GM12864 (cell line): ENCODE measurements at regions not wholly inside any gene's neighbourhood (a gene's known extent, or its start where the extent isn't known, plus 50 kb on each side); places are given as distances from the start of the nearest gene placed in this dataset.

Source experiments
- DNase-seq: peaks from one replicate; pipeline ENCODE4 v3.0.0-alpha.2; 2011; ENCODE audit warnings: low read depth
- H3K4me3 ChIP-seq: 2 replicates; pipeline ENCODE4 v1.5.1; 2011; ENCODE audit warnings: mild to moderate bottlenecking, low read depth, low read length, control low read depth
- CTCF ChIP-seq: IDR thresholded peaks from 2 replicates; pipeline ENCODE4 v1.5.1; 2011; ENCODE audit warnings: low read depth, mild to moderate bottlenecking, moderate library complexity, low read length, control low read depth, inconsistent platforms; ENCODE audit errors: missing control alignments

- no peak for DNase-seq
- no peak overlapping the region for H3K4me3 ChIP-seq
- TF ChIP-seq CTCF: no peak
Measured at GRCh38 chr6:26164120-26164505, 76.9 kb downstream of the HFE start.

DNA sequence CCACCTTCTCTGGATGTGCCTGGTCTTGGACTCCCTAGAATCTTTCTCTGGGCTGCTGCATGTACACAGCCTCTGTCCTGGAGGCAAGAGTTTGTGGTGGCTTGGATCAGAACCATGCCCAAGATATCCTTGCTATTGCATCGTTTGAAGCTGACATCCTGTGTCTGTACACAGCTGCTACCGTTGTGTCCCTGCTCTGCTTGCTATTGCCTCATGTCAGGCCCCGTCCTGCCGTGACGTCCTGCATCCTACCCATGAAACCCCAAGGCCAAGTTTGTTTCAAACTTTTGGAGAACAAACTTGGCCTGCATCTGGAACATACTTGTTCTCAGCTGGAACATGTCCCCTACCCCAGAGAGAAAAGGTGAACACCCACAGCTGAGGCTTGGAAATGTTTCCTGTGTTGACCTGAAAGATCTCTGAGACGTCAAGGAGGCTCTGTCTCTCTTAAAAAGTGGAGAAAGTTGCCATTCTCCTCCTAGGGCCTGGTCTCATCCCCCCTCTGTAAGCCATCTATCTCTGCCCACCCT lies 78.1 kb downstream of the HFE start:
- no peak overlapping the region for H3K4me3 ChIP-seq
- no peak for DNase-seq
- no peak for TF ChIP-seq CTCF

DNA sequence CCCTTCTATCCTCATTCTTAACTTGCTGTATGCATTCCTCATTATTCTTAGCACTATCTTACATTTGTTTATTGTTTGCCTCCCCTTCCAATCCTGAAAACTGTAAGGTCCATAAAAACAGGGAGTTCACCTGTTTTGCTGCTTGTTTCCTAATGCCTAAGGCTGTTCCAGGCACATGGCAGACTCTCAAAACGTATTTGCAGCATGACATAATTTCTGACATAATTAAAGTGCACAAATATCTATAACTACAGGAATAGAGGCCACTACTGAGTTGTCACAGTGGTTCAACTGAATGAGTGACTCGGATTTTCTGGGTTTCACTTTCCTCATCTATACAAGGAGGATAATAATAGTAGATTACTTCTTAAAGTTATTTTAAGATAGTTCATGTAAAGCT lies 83.0 kb downstream of the HFE start:
- DNase-seq: no peak
- peak overlapping the region; percentile 40 for H3K4me3 ChIP-seq
- TF ChIP-seq CTCF: no peak

DNA sequence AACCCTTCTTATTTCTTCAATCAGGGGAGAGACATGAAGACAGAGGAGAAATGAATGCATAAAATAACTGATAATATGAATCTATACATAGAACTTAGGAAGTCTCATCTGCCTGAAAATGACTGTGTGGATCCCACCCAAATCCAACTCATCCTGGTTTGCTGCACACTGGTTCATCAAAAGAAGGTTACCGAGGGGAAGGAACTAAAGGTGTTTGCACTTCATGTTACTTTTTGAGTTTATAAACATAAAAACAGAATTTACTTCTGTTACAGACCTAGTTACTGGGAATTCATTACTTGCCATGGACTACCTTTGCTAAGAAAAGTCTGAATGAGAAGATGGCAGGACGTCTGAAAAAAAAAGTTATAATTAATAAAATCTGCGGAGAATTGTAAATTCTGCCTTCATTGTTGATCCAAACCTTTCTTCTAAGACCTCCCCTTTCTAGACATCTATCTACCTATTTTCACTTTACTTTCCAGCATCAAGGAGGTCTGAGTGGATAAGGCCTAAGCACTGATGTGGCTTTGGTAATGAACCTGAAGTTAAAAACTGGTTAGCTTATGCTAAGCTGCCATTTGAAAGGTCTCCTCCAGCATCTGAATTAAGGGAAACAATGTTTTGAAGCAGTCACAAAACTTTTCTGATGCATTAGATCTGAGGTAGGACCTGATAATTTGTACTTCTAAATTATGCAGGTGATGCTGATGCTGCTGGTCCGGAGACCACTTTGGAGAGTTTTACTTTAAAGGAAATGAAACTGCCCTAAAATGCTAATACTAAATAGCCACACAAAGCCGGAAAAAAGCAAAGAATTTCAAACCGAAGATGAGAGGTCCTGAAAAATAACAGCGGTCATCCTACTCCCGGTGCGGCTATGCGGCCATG lies 84.0 kb downstream of the HFE start:
- H3K4me3 ChIP-seq: peak overlapping the region; percentile 88
- TF ChIP-seq CTCF: no peak
- no peak for DNase-seq

GRCh38 chr6:26172608-26172968 lies 85.4 kb downstream of the HFE start:
- peak overlapping the region; percentile 88 for H3K4me3 ChIP-seq
- TF ChIP-seq CTCF: no peak
- no peak for DNase-seq

DNA sequence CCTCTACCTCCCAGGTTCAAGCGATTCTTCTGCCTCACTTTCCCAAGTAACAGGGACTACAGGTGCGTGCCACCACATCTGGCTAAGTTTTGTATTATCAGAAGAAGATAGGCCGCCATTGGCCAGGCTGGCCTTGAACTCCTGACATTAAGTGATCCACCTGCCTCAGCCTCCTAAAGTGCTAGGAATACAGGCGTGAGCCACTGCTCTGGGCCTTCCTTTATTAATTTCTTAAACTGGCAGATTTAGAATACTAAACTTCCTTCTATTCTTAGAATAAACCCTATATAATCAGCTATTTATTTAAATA lies 86.6 kb downstream of the HFE start:
- H3K4me3 ChIP-seq: peak overlapping the region; percentile 8; the same call in 1 of the 2 replicates
- DNase-seq: no peak
- no peak for TF ChIP-seq CTCF

DNA sequence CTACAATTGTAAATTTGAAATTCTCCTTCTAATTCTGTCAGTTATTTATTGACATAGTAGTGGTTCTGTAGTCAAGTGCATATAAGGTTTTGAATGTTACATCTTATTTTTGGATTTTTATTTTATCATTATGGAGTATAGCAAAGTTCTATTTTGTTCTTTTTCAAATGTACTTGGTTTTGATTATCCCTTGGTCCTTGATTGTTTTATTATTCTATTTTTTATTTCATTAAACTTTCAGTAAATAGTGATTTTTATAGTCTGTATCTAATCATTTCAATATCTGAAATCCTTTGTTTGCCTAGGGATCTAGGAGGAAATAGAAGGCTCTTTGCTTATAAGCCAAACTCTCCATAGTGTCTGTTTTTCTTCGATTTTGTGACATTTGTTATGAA lies 87.8 kb downstream of the HFE start:
- DNase-seq: no peak

More for the DNA sequence above, 87.8 kb downstream of the HFE start:
- TF ChIP-seq CTCF: no peak
- H3K4me3 ChIP-seq: no peak overlapping the region
